Spleen (tissue), 11 donors: ENCODE measurements at regions not wholly inside any gene's neighbourhood (a gene's known extent, or its start where the extent isn't known, plus 50 kb on each side); places are given as distances from the start of the nearest gene placed in this dataset.

Source experiments
- DNase-seq: peaks from one replicate; pipeline ENCODE4 v3.0.0-alpha.2; 2020
- H3K27ac ChIP-seq, 8 donors: fragments of 200-600 bp; sonication (generic) in 7 of 8; 1 replicate in 4 of 8; 2 replicates in 4 of 8; pipeline versions ENCODE4 v1.5.0 to v1.8.0; 2016 to 2021; ENCODE audit warnings: inconsistent platforms in 4 of 8, mild to moderate bottlenecking in 4 of 8, moderate library complexity in 1 of 8
- H3K27me3 ChIP-seq, 7 donors: fragments of 200-600 bp; sonication (generic) in 6 of 7; replicated peaks in 1 of 7; 1 replicate in 4 of 7; 2 replicates in 3 of 7; pipeline versions ENCODE4 v1.5.0 to v1.8.0; 2016 to 2021; ENCODE audit warnings: inconsistent platforms in 3 of 7, mild to moderate bottlenecking in 1 of 7
- H3K36me3 ChIP-seq, 6 donors: fragments of 200-600 bp; sonication (generic) in 5 of 6; 1 replicate in 4 of 6; 2 replicates in 2 of 6; pipeline versions ENCODE4 v1.5.0 to v1.8.0; 2016 to 2021; ENCODE audit warnings: inconsistent platforms in 2 of 6
- H3K4me1 ChIP-seq, 6 donors: fragments of 200-600 bp; sonication (generic) in 5 of 6; 1 replicate in 3 of 6; 2 replicates in 3 of 6; pipeline versions ENCODE4 v1.5.0 to v1.8.0; 2016 to 2021; ENCODE audit warnings: inconsistent platforms in 3 of 6
- H3K4me3 ChIP-seq, 8 donors: fragments of 200-600 bp; sonication (generic) in 7 of 8; 1 replicate in 4 of 8; 2 replicates in 4 of 8; pipeline versions ENCODE4 v1.5.0 to v1.8.0; 2016 to 2021; ENCODE audit warnings: inconsistent platforms in 4 of 8, mild to moderate bottlenecking in 4 of 8, moderate library complexity in 2 of 8
- H3K9me3 ChIP-seq, 8 donors: fragments of 200-600 bp; sonication (generic) in 7 of 8; 1 replicate in 4 of 8; 2 replicates in 4 of 8; pipeline versions ENCODE4 v1.5.0 to v1.8.0; 2016 to 2021; ENCODE audit warnings: inconsistent platforms in 4 of 8
- POLR2A ChIP-seq, 3 donors: fragments of 450-650 bp; IDR thresholded peaks; one replicate each; pipeline ENCODE4 v1.5.1; 2017; ENCODE audit warnings: antibody characterized with exemption in 3 of 3, mild to moderate bottlenecking in 1 of 3
- POLR2AphosphoS5 ChIP-seq, 3 donors: sonication (generic); formaldehyde crosslinking; IDR thresholded peaks; one replicate each; pipeline ENCODE4 v1.5.1; 2017; ENCODE audit warnings: antibody characterized with exemption in 3 of 3
- WGBS, 5 donors: extraction: QIAGEN DNeasy Blood & Tissue Kit in 3 of 5; methylation state at CpG; one replicate each; pipeline versions ENCODE4 v1.1.5 to v1.1.7; 2013 to 2018; 5-methylcytosine and 5-hydroxymethylcytosine counted together
- intact Hi-C: fragments of 100-400 bp; cut with DNase I; formaldehyde crosslinking; loops from one replicate; pipeline ENCODE4 v1.15.0; 2023; ENCODE audit warnings: low total_unique reads
- TF ChIP-seq, protein P1 (sequence below), 11 experiments: fragments of 200-600 bp in 7 of 11; fragments of 450-650 bp in 4 of 11; sonication (generic) in 4 of 11; IDR thresholded peaks in 8 of 11; conservative IDR thresholded peaks in 3 of 11; 1 replicate in 7 of 11; 2 replicates in 4 of 11; pipeline versions ENCODE4 v1.4.0 to v1.8.0; 2016 to 2021; ENCODE audit warnings: antibody characterized with exemption in 11 of 11, inconsistent platforms in 4 of 11, mild to moderate bottlenecking in 1 of 11
- donor health status: healthy with polysubstance abuse.
- donor health status: DM: no; HTN: no; CAD: no; lungs with moderate emphysema.
- donor health status: DM: no; HTN: no; CAD: no.
- donor health status: Bipolar disorder and iron deficiency.
- donor health status: healthy.
- donor health status: DM: no; HTN: no; CAD: no.
- donor health status: DM: yes; HTN: yes; CAD: no.

- intact Hi-C loops = no loop called here
- 95 to 97% (median 96%) methylated on average over 19 of the region's 19 CpGs for WGBS, 5 donors
- TF ChIP-seq, protein P1, sequence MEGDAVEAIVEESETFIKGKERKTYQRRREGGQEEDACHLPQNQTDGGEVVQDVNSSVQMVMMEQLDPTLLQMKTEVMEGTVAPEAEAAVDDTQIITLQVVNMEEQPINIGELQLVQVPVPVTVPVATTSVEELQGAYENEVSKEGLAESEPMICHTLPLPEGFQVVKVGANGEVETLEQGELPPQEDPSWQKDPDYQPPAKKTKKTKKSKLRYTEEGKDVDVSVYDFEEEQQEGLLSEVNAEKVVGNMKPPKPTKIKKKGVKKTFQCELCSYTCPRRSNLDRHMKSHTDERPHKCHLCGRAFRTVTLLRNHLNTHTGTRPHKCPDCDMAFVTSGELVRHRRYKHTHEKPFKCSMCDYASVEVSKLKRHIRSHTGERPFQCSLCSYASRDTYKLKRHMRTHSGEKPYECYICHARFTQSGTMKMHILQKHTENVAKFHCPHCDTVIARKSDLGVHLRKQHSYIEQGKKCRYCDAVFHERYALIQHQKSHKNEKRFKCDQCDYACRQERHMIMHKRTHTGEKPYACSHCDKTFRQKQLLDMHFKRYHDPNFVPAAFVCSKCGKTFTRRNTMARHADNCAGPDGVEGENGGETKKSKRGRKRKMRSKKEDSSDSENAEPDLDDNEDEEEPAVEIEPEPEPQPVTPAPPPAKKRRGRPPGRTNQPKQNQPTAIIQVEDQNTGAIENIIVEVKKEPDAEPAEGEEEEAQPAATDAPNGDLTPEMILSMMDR (IDR thresholded peaks at IDR 0.05 in 8 of 11, conservative IDR thresholded peaks at IDR 0.05 in 3 of 11) = no peak
- TF ChIP-seq POLR2A (IDR thresholded peaks at IDR 0.05) = no peak
- Histone ChIP-seq H3K4me3 (no peak overlapping the region), H3K36me3 (no peaks in the 10 kb centered on the region), H3K9me3 (peaks cover 0 to 6% (median 0%) of the 10 kb centered on the region in 8 donors), H3K27me3 (no peaks in the 10 kb centered on the region), H3K27ac (no peak overlapping the region), H3K4me1 (no peaks in the 10 kb centered on the region)
- DNase-seq = no peak
Observed at GRCh38 chr7:42794673-42795072, 117.2 kb downstream of the C7orf25 start.

GRCh38 chr7:42792841-42793240, 119.0 kb downstream of the C7orf25 start:
- DNase-seq = no peak
- TF ChIP-seq, protein P1 (IDR thresholded peaks at IDR 0.05 in 8 of 11, conservative IDR thresholded peaks at IDR 0.05 in 3 of 11) = no peak
- TF ChIP-seq POLR2A (IDR thresholded peaks at IDR 0.05) = no peak
- TF ChIP-seq POLR2AphosphoS5 (IDR thresholded peaks at IDR 0.05) = no peak
- 82 to 92% (median 89%) methylated on average over 3 of the region's 3 CpGs for WGBS, 5 donors
- Histone ChIP-seq H3K4me3 (no peak overlapping the region), H3K27ac (peak overlapping the region in 5 of 8 donors; percentile 7 to 66 (median 42)), H3K9me3 (peaks cover 0 to 8% (median 0%) of the 10 kb centered on the region in 8 donors), H3K36me3 (no peaks in the 10 kb centered on the region), H3K27me3 (no peaks in the 10 kb centered on the region), H3K4me1 (no peaks in the 10 kb centered on the region)
- intact Hi-C loops = no loop called here

GRCh38 chr7:42790196-42790595, 121.7 kb downstream of the C7orf25 start:
- intact Hi-C loops = no loop called here
- no peak for DNase-seq
- Histone ChIP-seq H3K27me3 (no peaks in the 10 kb centered on the region), H3K4me1 (no peaks in the 10 kb centered on the region), H3K4me3 (no peak overlapping the region), H3K27ac (no peak overlapping the region), H3K36me3 (no peaks in the 10 kb centered on the region), H3K9me3 (peaks cover 0 to 8% (median 0%) of the 10 kb centered on the region in 8 donors)
- TF ChIP-seq POLR2A (IDR thresholded peaks at IDR 0.05) = no peak
- 72 to 88% (median 82%) methylated on average over 1 of the region's 1 CpG for WGBS, 5 donors

DNA sequence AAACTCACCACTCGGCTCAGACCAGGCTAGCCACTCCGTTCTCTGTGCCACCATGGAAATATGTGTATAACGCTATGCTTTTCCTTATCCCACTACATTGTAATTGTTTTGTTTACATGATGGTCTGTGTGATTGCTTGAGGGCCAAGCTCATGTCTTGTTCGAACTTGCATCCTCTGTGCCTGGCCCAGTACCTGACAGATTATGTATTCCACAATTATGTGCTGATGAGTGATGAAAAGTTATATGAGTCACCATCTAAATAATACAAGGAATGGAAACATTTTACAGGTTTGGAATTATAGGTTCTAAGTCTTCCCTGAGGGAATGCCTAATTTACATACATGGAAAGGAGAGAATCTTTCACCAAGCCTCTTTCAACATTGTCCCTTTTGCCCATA, 137.4 kb downstream of the C7orf25 start:
- 83 to 93% (median 86%) methylated on average over 4 of the region's 4 CpGs for WGBS, 5 donors
- intact Hi-C loops = no loop called here
- TF ChIP-seq POLR2A (IDR thresholded peaks at IDR 0.05) = no peak
- TF ChIP-seq POLR2AphosphoS5 (IDR thresholded peaks at IDR 0.05) = no peak
- TF ChIP-seq, protein P1 (IDR thresholded peaks at IDR 0.05 in 8 of 11, conservative IDR thresholded peaks at IDR 0.05 in 3 of 11) = no peak

GRCh38 chr7:42770114-42770513, 141.8 kb downstream of the C7orf25 start:
- H3K9me3 ChIP-seq = no peaks in the 10 kb centered on the region
- TF ChIP-seq, protein P1 (IDR thresholded peaks at IDR 0.05 in 8 of 11, conservative IDR thresholded peaks at IDR 0.05 in 3 of 11) = no peak
- no peak for TF ChIP-seq POLR2A (IDR thresholded peaks at IDR 0.05)
- no peak for TF ChIP-seq POLR2AphosphoS5 (IDR thresholded peaks at IDR 0.05)
- DNase-seq = no peak
- H3K27ac ChIP-seq = no peak overlapping the region
- no peak overlapping the region for H3K4me3 ChIP-seq
- H3K27me3 ChIP-seq = peaks cover 0 to 1% (median 0%) of the 10 kb centered on the region in 7 donors
- H3K36me3 ChIP-seq = no peaks in the 10 kb centered on the region
- H3K4me1 ChIP-seq = no peaks in the 10 kb centered on the region
- 70 to 89% (median 76%) methylated on average over 3 of the region's 3 CpGs for WGBS, 5 donors
- intact Hi-C loops = no loop called here

More for the DNA sequence above, 137.4 kb downstream of the C7orf25 start:
- Histone ChIP-seq H3K36me3 (no peaks in the 10 kb centered on the region), H3K4me3 (no peak overlapping the region), H3K27ac (no peak overlapping the region), H3K27me3 (no peaks in the 10 kb centered on the region), H3K4me1 (no peaks in the 10 kb centered on the region), H3K9me3 (peaks cover 0 to 21% (median 13%) of the 10 kb centered on the region in 8 donors)
- DNase-seq = no peak
